ENCODE measurements at regions not wholly inside any gene's neighbourhood (a gene's known extent, or its start where the extent isn't known, plus 50 kb on each side); places are given as distances from the start of the nearest gene placed in this dataset.

DNA sequence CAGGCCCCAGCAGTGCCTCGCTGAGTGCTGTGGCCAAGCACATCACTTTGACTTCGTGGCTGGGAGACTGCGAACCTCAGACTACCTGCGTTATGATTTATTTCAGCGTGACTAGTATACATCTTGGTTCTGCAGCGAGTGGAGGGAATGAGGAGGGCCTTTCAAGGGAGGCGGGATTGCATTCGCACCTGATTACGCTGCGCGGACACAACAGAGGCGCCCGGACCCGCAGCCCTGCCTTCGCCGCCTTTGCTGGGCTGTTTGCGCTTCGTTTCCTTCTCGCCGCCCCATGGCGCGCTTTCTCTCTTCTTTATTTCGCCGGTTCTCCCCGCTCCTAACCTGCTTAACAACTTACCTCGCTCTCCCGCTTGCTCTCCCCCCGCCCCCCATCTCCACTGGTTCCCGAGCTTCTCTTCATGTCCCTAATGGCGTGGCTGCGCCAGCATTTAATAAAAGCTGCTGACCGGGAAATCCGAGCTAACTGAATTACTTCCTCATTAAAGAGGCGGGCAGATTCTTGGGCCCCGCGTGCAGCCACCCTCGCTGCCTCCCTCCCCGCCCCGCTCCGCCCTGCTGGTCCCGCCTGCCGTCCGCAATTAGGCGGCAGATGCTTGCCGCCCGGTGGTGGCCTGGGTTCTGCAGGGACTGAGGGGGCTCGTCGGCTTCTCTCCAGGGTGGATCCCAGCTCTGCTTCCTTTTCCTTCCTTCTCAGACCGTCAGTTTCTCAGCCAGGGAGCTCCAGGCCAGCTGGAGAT is 257.6 kb upstream of the SDK2 start:
- TF ChIP-seq, protein P1, sequence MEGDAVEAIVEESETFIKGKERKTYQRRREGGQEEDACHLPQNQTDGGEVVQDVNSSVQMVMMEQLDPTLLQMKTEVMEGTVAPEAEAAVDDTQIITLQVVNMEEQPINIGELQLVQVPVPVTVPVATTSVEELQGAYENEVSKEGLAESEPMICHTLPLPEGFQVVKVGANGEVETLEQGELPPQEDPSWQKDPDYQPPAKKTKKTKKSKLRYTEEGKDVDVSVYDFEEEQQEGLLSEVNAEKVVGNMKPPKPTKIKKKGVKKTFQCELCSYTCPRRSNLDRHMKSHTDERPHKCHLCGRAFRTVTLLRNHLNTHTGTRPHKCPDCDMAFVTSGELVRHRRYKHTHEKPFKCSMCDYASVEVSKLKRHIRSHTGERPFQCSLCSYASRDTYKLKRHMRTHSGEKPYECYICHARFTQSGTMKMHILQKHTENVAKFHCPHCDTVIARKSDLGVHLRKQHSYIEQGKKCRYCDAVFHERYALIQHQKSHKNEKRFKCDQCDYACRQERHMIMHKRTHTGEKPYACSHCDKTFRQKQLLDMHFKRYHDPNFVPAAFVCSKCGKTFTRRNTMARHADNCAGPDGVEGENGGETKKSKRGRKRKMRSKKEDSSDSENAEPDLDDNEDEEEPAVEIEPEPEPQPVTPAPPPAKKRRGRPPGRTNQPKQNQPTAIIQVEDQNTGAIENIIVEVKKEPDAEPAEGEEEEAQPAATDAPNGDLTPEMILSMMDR (IDR thresholded peaks at IDR 0.05) = no peak
- TF ChIP-seq POLR2A (IDR thresholded peaks at IDR 0.05) = no peak

All from uterus (tissue), 2 donors.